ENCODE measurements at regions not wholly inside any gene's neighbourhood (a gene's known extent, or its start where the extent isn't known, plus 50 kb on each side); places are given as distances from the start of the nearest gene placed in this dataset.

GRCh38 chr2:58699411-58699810 is 458.3 kb upstream of the FANCL start (continued):
- TF ChIP-seq ELK1 (IDR thresholded peaks at IDR 0.05; ENCODE audit: low read depth, low read length): no peak
- TF ChIP-seq IRF3 (IDR thresholded peaks at IDR 0.05): no peak
- TF ChIP-seq ZNF687 (IDR thresholded peaks at IDR 0.05): no peak
- no peak for TF ChIP-seq RAD21 (IDR thresholded peaks at IDR 0.05; ENCODE audit: insufficient read depth, low read depth, low read length)
- no peak for TF ChIP-seq SREBF1 (IDR thresholded peaks at IDR 0.05; ENCODE audit: low read length)
- no peak for TF ChIP-seq ASH2L (IDR thresholded peaks at IDR 0.05; ENCODE audit: borderline replicate concordance, low read depth)
- TF ChIP-seq TCF12 (IDR thresholded peaks at IDR 0.05; ENCODE audit: low read depth, low read length): no peak
- no peak for TF ChIP-seq TBL1XR1 (IDR thresholded peaks at IDR 0.05; ENCODE audit: low read depth, low read length)

Data from GM12878 (cell line).